ENCODE measurements at regions not wholly inside any gene's neighbourhood (a gene's known extent, or its start where the extent isn't known, plus 50 kb on each side); places are given as distances from the start of the nearest gene placed in this dataset.

DNA sequence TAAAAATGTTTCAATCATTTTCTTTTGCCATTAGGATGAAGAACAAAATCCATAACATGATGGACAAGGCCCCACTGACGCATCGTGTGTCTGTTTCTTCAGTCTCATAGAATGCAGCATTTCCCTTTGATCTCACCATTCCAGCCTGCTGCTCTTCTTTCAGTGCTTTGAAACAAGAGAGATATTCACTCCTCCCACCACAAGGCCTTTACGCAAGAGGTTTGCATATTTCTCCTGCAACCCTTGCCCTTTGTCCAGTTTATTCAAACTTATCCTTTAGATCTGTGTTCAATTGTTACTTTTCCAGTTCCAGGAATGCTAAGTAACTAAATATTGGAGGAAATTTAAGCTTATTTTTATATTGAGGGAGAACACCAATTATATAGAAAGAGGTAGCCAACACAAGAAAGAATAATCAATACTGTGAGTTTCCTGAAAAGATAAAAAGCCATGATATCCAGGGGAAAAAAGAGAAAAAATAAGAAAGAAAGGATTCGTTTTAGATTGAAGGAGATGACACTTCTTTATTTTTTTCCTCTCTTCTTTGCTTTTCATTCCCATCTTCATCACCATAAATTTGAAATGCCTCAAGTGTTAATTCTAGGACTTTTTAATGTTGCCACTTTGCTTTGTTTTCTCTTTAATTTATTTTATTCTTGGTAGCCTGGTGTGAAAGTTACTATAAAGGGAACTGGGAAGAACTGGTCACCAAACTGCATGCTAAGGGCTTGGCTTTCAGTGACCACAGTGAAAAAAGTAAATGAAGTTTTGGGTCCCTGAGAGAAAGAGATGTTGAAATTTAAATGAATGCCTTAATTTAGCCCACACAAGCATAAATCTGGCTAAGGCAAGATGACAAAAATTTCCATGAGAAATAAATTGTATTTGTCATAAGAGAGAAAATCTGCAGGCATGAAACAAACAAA lies 102.1 kb downstream of the KIF2B start:
- Histone ChIP-seq H3K4me1 (ENCODE audit: insufficient read depth, low read length, poor library complexity, severe bottlenecking) (no peaks in the 10 kb centered on the region), H3K27me3 (ENCODE audit: insufficient read depth, low read length, poor library complexity, severe bottlenecking) (no peaks in the 10 kb centered on the region), H3K9ac (ENCODE audit: low read depth, low read length, poor library complexity, severe bottlenecking) (no peak overlapping the region), H3K4me3 (ENCODE audit: low read length, poor library complexity, severe bottlenecking) (no peak overlapping the region), H3K79me2 (ENCODE audit: insufficient read depth, low read length) (no peaks in the 10 kb centered on the region), H3K9me3 (ENCODE audit: insufficient read depth, low read depth, low read length) (no peaks in the 10 kb centered on the region), H4K20me1 (ENCODE audit: insufficient read depth, low read length, poor library complexity, severe bottlenecking) (no peaks in the 10 kb centered on the region), H3K4me2 (ENCODE audit: low read depth, low read length, poor library complexity, severe bottlenecking) (no peak overlapping the region), H3F3A (ENCODE audit: low read depth) (no peaks in the 10 kb centered on the region), H2AFZ (ENCODE audit: low read length) (no peak overlapping the region), H3K36me3 (ENCODE audit: insufficient read depth, low read length) (no peaks in the 10 kb centered on the region), H3K9me2 (replicated peaks; ENCODE audit: low read depth, low read length) (no peaks in the 10 kb centered on the region)
- TF ChIP-seq, protein P1, sequence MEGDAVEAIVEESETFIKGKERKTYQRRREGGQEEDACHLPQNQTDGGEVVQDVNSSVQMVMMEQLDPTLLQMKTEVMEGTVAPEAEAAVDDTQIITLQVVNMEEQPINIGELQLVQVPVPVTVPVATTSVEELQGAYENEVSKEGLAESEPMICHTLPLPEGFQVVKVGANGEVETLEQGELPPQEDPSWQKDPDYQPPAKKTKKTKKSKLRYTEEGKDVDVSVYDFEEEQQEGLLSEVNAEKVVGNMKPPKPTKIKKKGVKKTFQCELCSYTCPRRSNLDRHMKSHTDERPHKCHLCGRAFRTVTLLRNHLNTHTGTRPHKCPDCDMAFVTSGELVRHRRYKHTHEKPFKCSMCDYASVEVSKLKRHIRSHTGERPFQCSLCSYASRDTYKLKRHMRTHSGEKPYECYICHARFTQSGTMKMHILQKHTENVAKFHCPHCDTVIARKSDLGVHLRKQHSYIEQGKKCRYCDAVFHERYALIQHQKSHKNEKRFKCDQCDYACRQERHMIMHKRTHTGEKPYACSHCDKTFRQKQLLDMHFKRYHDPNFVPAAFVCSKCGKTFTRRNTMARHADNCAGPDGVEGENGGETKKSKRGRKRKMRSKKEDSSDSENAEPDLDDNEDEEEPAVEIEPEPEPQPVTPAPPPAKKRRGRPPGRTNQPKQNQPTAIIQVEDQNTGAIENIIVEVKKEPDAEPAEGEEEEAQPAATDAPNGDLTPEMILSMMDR (conservative IDR thresholded peaks at IDR 0.05; ENCODE audit: low read length) = no peak
- TF ChIP-seq EZH2phosphoT487 (IDR thresholded peaks at IDR 0.05; ENCODE audit: borderline replicate concordance) = no peak

DNA sequence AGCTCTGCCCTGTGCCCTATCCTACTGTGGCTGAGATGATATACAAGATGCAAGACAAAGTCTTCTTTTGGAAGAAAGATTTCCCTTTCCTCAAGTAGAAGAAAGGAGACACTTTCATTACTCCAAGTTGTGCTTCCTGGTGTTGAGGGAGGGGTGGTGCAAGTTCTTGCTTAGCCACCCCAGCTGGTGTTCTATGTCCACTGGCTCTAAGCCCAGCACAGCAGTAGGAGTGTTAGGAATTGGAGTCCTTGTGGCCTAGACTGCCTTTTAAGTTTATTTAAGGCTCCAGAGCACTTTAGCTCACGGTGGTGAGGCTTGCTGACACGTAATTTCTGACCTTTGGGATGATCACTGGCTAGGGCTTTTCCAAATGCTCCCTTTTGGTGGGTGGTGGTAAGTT lies 109.7 kb downstream of the KIF2B start:
- H3K9me3 ChIP-seq (ENCODE audit: insufficient read depth, low read depth, low read length) = no peaks in the 10 kb centered on the region

DNA sequence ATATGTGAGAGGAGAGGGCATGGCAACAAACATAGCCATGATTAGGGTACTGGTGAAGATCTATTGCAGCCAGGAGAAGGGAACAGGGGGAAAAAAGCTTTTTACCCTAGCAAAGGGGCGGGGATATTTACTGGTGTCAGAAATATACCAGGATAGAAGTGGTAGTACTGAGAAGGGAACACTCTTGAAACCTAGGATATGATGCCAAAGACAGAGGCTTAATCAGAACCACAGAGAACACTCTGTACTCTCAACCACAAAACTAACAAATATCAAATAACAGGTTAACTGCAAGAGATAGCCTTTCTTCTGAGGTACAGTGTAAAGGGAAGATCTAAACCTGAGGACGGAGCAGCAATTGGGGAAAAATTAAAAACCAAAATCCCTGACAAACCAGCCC lies 112.2 kb downstream of the KIF2B start:
- Histone ChIP-seq H3K4me2 (ENCODE audit: low read depth, low read length, poor library complexity, severe bottlenecking) (no peak overlapping the region), H3K27me3 (ENCODE audit: insufficient read depth, low read length, poor library complexity, severe bottlenecking) (no peaks in the 10 kb centered on the region), H3K4me1 (ENCODE audit: insufficient read depth, low read length, poor library complexity, severe bottlenecking) (no peaks in the 10 kb centered on the region), H3K36me3 (ENCODE audit: insufficient read depth, low read length) (no peaks in the 10 kb centered on the region), H2AFZ (ENCODE audit: low read length) (no peak overlapping the region), H4K20me1 (ENCODE audit: insufficient read depth, low read length, poor library complexity, severe bottlenecking) (no peaks in the 10 kb centered on the region), H3K9me2 (replicated peaks; ENCODE audit: low read depth, low read length) (no peaks in the 10 kb centered on the region), H3K9ac (ENCODE audit: low read depth, low read length, poor library complexity, severe bottlenecking) (no peak overlapping the region), H3K4me3 (ENCODE audit: low read length, poor library complexity, severe bottlenecking) (no peak overlapping the region), H3F3A (ENCODE audit: low read depth) (no peaks in the 10 kb centered on the region), H3K9me3 (ENCODE audit: insufficient read depth, low read depth, low read length) (no peaks in the 10 kb centered on the region), H3K79me2 (ENCODE audit: insufficient read depth, low read length) (no peaks in the 10 kb centered on the region)
- TF ChIP-seq, protein P1 (conservative IDR thresholded peaks at IDR 0.05; ENCODE audit: low read length) = no peak
- no peak for TF ChIP-seq EZH2phosphoT487 (IDR thresholded peaks at IDR 0.05; ENCODE audit: borderline replicate concordance)

More for the DNA sequence above, 109.7 kb downstream of the KIF2B start:
- no peak for TF ChIP-seq EZH2phosphoT487 (IDR thresholded peaks at IDR 0.05; ENCODE audit: borderline replicate concordance)
- TF ChIP-seq, protein P1 (conservative IDR thresholded peaks at IDR 0.05; ENCODE audit: low read length) = no peak
- Histone ChIP-seq H3K27me3 (ENCODE audit: insufficient read depth, low read length, poor library complexity, severe bottlenecking) (no peaks in the 10 kb centered on the region), H2AFZ (ENCODE audit: low read length) (no peak overlapping the region), H3K4me1 (ENCODE audit: insufficient read depth, low read length, poor library complexity, severe bottlenecking) (no peaks in the 10 kb centered on the region), H4K20me1 (ENCODE audit: insufficient read depth, low read length, poor library complexity, severe bottlenecking) (no peaks in the 10 kb centered on the region), H3K9me2 (replicated peaks; ENCODE audit: low read depth, low read length) (no peaks in the 10 kb centered on the region), H3K79me2 (ENCODE audit: insufficient read depth, low read length) (no peaks in the 10 kb centered on the region), H3K36me3 (ENCODE audit: insufficient read depth, low read length) (no peaks in the 10 kb centered on the region), H3F3A (ENCODE audit: low read depth) (no peaks in the 10 kb centered on the region), H3K4me2 (ENCODE audit: low read depth, low read length, poor library complexity, severe bottlenecking) (no peak overlapping the region), H3K4me3 (ENCODE audit: low read length, poor library complexity, severe bottlenecking) (no peak overlapping the region), H3K9ac (ENCODE audit: low read depth, low read length, poor library complexity, severe bottlenecking) (no peak overlapping the region)

Measured in Loucy (cell line).